SU-DHL-6 (cell line): ENCODE measurements at regions not wholly inside any gene's neighbourhood (a gene's known extent, or its start where the extent isn't known, plus 50 kb on each side); places are given as distances from the start of the nearest gene placed in this dataset.

Source experiments
- EZH2phosphoT487 ChIP-seq: fragments of 200-600 bp; sonication (generic), shearing (Covaris generic); conservative IDR thresholded peaks from 2 replicates; pipeline ENCODE4 v1.6.1; 2018; ENCODE audit warnings: mild to moderate bottlenecking, antibody characterized with exemption, low read length, moderate library complexity, mixed read lengths
- TF ChIP-seq, protein P1 (sequence below): fragments of 200-600 bp; sonication (generic); IDR thresholded peaks from one replicate; pipeline ENCODE4 v1.5.1; 2017; ENCODE audit warnings: antibody characterized with exemption, mild to moderate bottlenecking, low read length, moderate library complexity; ENCODE audit not compliant: insufficient read depth, poor library complexity, severe bottlenecking

DNA sequence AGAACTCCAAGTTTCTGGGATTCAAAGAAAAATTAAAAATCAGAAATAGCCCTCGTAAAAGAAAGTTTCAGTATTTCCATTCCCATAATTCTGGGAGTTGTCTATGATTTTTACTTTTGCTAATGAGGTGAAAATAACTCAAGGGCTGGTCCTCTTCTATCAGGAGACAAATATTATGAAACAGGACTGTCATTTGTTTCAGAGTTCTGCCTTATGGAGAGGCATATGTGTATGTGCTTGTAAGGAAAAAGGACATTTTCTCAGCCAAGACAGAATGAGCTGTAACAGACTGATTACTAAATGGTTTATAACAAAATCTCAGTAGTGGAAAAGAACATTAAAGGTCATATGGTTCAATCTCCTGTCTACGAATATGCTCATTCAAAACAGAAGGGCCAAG lies 59.0 kb upstream of the TAB3 start:
- TF ChIP-seq, protein P1, sequence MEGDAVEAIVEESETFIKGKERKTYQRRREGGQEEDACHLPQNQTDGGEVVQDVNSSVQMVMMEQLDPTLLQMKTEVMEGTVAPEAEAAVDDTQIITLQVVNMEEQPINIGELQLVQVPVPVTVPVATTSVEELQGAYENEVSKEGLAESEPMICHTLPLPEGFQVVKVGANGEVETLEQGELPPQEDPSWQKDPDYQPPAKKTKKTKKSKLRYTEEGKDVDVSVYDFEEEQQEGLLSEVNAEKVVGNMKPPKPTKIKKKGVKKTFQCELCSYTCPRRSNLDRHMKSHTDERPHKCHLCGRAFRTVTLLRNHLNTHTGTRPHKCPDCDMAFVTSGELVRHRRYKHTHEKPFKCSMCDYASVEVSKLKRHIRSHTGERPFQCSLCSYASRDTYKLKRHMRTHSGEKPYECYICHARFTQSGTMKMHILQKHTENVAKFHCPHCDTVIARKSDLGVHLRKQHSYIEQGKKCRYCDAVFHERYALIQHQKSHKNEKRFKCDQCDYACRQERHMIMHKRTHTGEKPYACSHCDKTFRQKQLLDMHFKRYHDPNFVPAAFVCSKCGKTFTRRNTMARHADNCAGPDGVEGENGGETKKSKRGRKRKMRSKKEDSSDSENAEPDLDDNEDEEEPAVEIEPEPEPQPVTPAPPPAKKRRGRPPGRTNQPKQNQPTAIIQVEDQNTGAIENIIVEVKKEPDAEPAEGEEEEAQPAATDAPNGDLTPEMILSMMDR = no peak
- no peak for TF ChIP-seq EZH2phosphoT487
